ENCODE measurements at regions not wholly inside any gene's neighbourhood (a gene's known extent, or its start where the extent isn't known, plus 50 kb on each side); places are given as distances from the start of the nearest gene placed in this dataset.

GRCh38 chr2:2674831-2675230 lies 343.8 kb upstream of the MYT1L start:
- DNase-seq: no peak

GRCh38 chr2:2673406-2673805 lies 342.3 kb upstream of the MYT1L start:
- no peak for DNase-seq

- DNase-seq: no peak
Measured at GRCh38 chr2:2672249-2672648, 341.2 kb upstream of the MYT1L start.

GRCh38 chr2:2671826-2672225 lies 340.8 kb upstream of the MYT1L start:
- no peak for DNase-seq

- no peak for DNase-seq
Measured at GRCh38 chr2:2669316-2669715, 338.2 kb upstream of the MYT1L start.

- no peak for DNase-seq
Measured at GRCh38 chr2:2668681-2669265, 337.7 kb upstream of the MYT1L start.

GRCh38 chr2:2667690-2668089 lies 336.6 kb upstream of the MYT1L start:
- no peak for DNase-seq

GRCh38 chr2:2665834-2666133 lies 334.7 kb upstream of the MYT1L start:
- no peak for DNase-seq

GRCh38 chr2:2664989-2665833 lies 334.1 kb upstream of the MYT1L start:
- no peak for DNase-seq

- no peak for DNase-seq
Measured at GRCh38 chr2:2663401-2664036, 332.4 kb upstream of the MYT1L start.

- DNase-seq: peak; percentile 58
Measured at GRCh38 chr2:2662847-2663356, 331.8 kb upstream of the MYT1L start.

- peak; percentile 78 for DNase-seq
Measured at GRCh38 chr2:2662037-2662846, 331.2 kb upstream of the MYT1L start.

GRCh38 chr2:2660789-2661355 lies 329.8 kb upstream of the MYT1L start:
- DNase-seq: no peak

- DNase-seq: no peak
Measured at GRCh38 chr2:2657121-2657962, 326.3 kb upstream of the MYT1L start.

- no peak for DNase-seq
Measured at GRCh38 chr2:2656115-2657011, 325.3 kb upstream of the MYT1L start.

- no peak for DNase-seq
Measured at GRCh38 chr2:2655453-2656114, 324.5 kb upstream of the MYT1L start.

GRCh38 chr2:2653231-2653630 lies 322.2 kb upstream of the MYT1L start:
- DNase-seq: no peak

- no peak for DNase-seq
Measured at GRCh38 chr2:2650608-2651375, 319.7 kb upstream of the MYT1L start.

Measured in NCI-H774 (cell line).